DND-41 (cell line): ENCODE measurements at regions not wholly inside any gene's neighbourhood (a gene's known extent, or its start where the extent isn't known, plus 50 kb on each side); places are given as distances from the start of the nearest gene placed in this dataset.

ENCODE experiments used
- ATAC-seq: fragments of 200-7000 bp; cut with Tn5 transposase; 3 replicates; pipeline ENCODE4 v1.9.1; 2021; ENCODE audit warnings: low read depth; ENCODE audit not compliant: insufficient read depth
- DNase-seq: peaks from one replicate; pipeline ENCODE4 v3.0.0-alpha.2; 2020
- H2AFZ ChIP-seq: 2 replicates; pipeline ENCODE4 v1.6.0; 2012; ENCODE audit warnings: low read depth, low read length
- H3K27ac ChIP-seq: 2 replicates; pipeline ENCODE4 v1.5.1; 2012; ENCODE audit warnings: low read length, inconsistent platforms
- H3K27me3 ChIP-seq: fragments of 200-600 bp; sonication (generic); 2 replicates; pipeline ENCODE4 v1.6.0; 2012; ENCODE audit warnings: low read length, mild to moderate bottlenecking, inconsistent platforms; ENCODE audit not compliant: insufficient read depth, poor library complexity
- H3K36me3 ChIP-seq: 2 replicates; pipeline ENCODE4 v1.5.1; 2012; ENCODE audit warnings: low read length, inconsistent platforms; ENCODE audit not compliant: insufficient read depth
- H3K4me1 ChIP-seq: 2 replicates; pipeline ENCODE4 v1.5.1; 2012; ENCODE audit warnings: mild to moderate bottlenecking, low read length; ENCODE audit not compliant: insufficient read depth
- H3K4me2 ChIP-seq: 2 replicates; pipeline ENCODE4 v1.6.0; 2012; ENCODE audit warnings: mild to moderate bottlenecking, moderate library complexity, low read length, inconsistent platforms; ENCODE audit not compliant: insufficient read depth
- H3K4me3 ChIP-seq, 2 experiments: fragments of 200-600 bp in 1 of 2; shearing (Covaris generic) in 1 of 2; 2 replicates each; pipeline ENCODE4 v1.5.1; 2012 to 2016; ENCODE audit warnings: inconsistent platforms in 2 of 2, low read length in 2 of 2, mild to moderate bottlenecking in 2 of 2, low read depth in 1 of 2, moderate library complexity in 1 of 2
- H3K79me2 ChIP-seq: 2 replicates; pipeline ENCODE4 v1.6.0; 2012; ENCODE audit warnings: low read length, inconsistent platforms; ENCODE audit not compliant: insufficient read depth
- H3K9ac ChIP-seq: 2 replicates; pipeline ENCODE4 v1.6.0; 2012; ENCODE audit warnings: low read depth, mild to moderate bottlenecking, inconsistent platforms, low read length, moderate library complexity
- H3K9me3 ChIP-seq: 2 replicates; pipeline ENCODE4 v1.5.1; 2012; ENCODE audit warnings: low read length, moderate library complexity, mild to moderate bottlenecking, inconsistent platforms; ENCODE audit not compliant: insufficient read depth, severe bottlenecking
- H4K20me1 ChIP-seq: 2 replicates; pipeline ENCODE4 v1.6.0; 2012; ENCODE audit warnings: low read length; ENCODE audit not compliant: insufficient read depth
- CTCF ChIP-seq: IDR thresholded peaks from 2 replicates; pipeline ENCODE4 v1.5.1; 2012; ENCODE audit warnings: borderline replicate concordance, low read length, moderate library complexity, mild to moderate bottlenecking; ENCODE audit not compliant: poor library complexity, severe bottlenecking; ENCODE audit errors: extremely low read depth
- EZH2 ChIP-seq: IDR thresholded peaks from 3 replicates; pipeline ENCODE4 v1.6.1; 2012; ENCODE audit warnings: borderline replicate concordance, low read depth, mild to moderate bottlenecking, moderate library complexity, low read length, inconsistent platforms; ENCODE audit not compliant: severe bottlenecking

DNA sequence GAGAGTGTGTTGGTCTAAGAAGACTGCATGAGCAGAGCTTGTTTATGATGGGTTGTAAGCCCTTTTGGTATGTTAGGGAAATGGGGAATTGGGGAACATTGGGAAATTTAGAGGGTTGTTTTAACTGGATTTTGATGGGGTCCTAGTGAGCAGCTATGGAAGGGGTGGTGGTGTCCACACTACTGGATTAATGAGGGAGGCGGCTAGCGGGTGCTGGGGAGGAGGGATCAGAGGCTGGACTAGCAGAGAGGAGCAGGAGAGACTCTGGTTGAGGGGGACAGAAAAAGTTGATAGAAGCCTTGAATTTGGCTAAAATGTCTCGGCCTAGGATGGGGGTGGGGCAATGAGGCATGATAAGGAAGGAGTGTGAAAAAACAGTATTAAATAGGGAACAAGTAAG is 1369.1 kb downstream of the UQCRFS1 start:
- Histone ChIP-seq H3K9ac (no peak overlapping the region), H3K27me3 (no peaks in the 10 kb centered on the region), H3K9me3 (peaks cover 8% of the 10 kb centered on the region), H3K79me2 (no peaks in the 10 kb centered on the region), H3K27ac (no peak overlapping the region), H3K4me2 (no peak overlapping the region), H2AFZ (no peak overlapping the region), H4K20me1 (no peaks in the 10 kb centered on the region), H3K4me1 (no peaks in the 10 kb centered on the region), H3K4me3 (no peak overlapping the region), H3K36me3 (no peaks in the 10 kb centered on the region)
- no peak for TF ChIP-seq EZH2
- no peak for TF ChIP-seq CTCF
- DNase-seq (no peak), ATAC-seq (no peak)

- H3K36me3 ChIP-seq: no peaks in the 10 kb centered on the region
- H2AFZ ChIP-seq: no peak overlapping the region
- DNase-seq: no peak
- ATAC-seq: no peak
- no peaks in the 10 kb centered on the region for H3K79me2 ChIP-seq
- no peaks in the 10 kb centered on the region for H4K20me1 ChIP-seq
- TF ChIP-seq CTCF (no peak), EZH2 (no peak)
- H3K27me3 ChIP-seq: no peaks in the 10 kb centered on the region
- H3K9ac ChIP-seq: no peak overlapping the region
- no peak overlapping the region for H3K27ac ChIP-seq
- no peaks in the 10 kb centered on the region for H3K9me3 ChIP-seq
- H3K4me1 ChIP-seq: no peaks in the 10 kb centered on the region
- H3K4me3 ChIP-seq: no peak overlapping the region
- H3K4me2 ChIP-seq: no peak overlapping the region
These were observed 1379.9 kb downstream of the UQCRFS1 start for GRCh38 chr19:27833031-27833430.

DNA sequence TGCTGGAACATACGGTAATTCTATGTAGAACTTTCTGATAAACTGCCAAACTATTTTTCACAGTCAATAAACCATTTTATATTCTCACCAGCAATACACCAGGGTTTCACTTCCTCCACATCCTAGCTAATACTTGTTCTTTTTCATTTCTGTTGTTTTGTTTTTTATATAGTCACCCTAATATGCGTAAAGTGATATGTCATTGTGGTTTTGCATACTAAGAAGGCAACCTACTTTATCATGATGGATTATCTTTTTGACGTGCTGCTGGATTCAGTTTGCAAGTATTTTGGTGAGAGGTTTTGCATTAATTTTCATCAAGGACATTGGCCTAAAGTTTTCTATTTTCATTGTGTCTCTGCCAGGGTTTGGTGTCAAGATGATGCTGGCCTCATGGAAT is 1384.1 kb downstream of the UQCRFS1 start:
- DNase-seq (no peak), ATAC-seq (no peak)
- Histone ChIP-seq H3K4me1 (no peaks in the 10 kb centered on the region), H3K9ac (no peak overlapping the region), H3K27ac (no peak overlapping the region), H3K4me2 (no peak overlapping the region), H4K20me1 (no peaks in the 10 kb centered on the region), H2AFZ (no peak overlapping the region), H3K36me3 (no peaks in the 10 kb centered on the region), H3K9me3 (no peaks in the 10 kb centered on the region), H3K27me3 (no peaks in the 10 kb centered on the region), H3K79me2 (no peaks in the 10 kb centered on the region), H3K4me3 (no peak overlapping the region)
- TF ChIP-seq CTCF (no peak), EZH2 (no peak)

DNA sequence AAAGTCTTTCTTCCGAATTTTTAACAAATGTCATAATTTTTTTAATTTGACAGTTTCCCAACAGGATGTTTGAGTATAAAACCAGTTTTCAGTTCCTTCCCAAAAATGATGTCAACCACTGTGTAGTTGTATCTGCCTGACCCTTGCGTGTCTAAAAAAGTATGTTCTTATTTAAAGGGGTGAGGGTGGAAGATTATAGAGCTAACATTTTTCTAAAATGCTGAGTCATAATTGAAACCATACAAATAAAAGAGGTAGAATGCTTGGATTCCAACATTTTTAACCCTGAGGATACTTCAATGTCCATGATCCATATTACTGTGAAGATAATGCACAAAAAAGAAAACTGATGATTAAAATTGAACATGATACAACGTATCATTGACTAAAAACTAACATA is 1388.8 kb downstream of the UQCRFS1 start:
- TF ChIP-seq CTCF (no peak), EZH2 (no peak)
- no peak overlapping the region for H3K27ac ChIP-seq
- H3K4me1 ChIP-seq: no peaks in the 10 kb centered on the region
- DNase-seq (no peak), ATAC-seq (no peak)
- H2AFZ ChIP-seq: no peak overlapping the region
- no peaks in the 10 kb centered on the region for H3K36me3 ChIP-seq
- no peaks in the 10 kb centered on the region for H3K27me3 ChIP-seq
- H3K4me3 ChIP-seq: no peak overlapping the region
- no peaks in the 10 kb centered on the region for H3K79me2 ChIP-seq
- no peaks in the 10 kb centered on the region for H3K9me3 ChIP-seq
- H4K20me1 ChIP-seq: no peaks in the 10 kb centered on the region
- no peak overlapping the region for H3K4me2 ChIP-seq
- no peak overlapping the region for H3K9ac ChIP-seq
